Vagina (tissue), 2 donors: ENCODE measurements at regions not wholly inside any gene's neighbourhood (a gene's known extent, or its start where the extent isn't known, plus 50 kb on each side); places are given as distances from the start of the nearest gene placed in this dataset.

Experiments
- DNase-seq, 2 donors: peaks; one replicate each; pipeline ENCODE4 v3.0.0-alpha.2; 2017; ENCODE audit errors: extremely low spot score in 2 of 2
- H3K27ac ChIP-seq: fragments of 200-600 bp; sonication (generic); one replicate; pipeline ENCODE4 v1.5.1; 2019
- H3K27me3 ChIP-seq: fragments of 200-600 bp; sonication (generic); one replicate; pipeline ENCODE4 v1.5.1; 2019
- H3K36me3 ChIP-seq, 2 donors: fragments of 200-600 bp; sonication (generic); one replicate each; pipeline ENCODE4 v1.5.1; 2017 to 2019
- H3K4me1 ChIP-seq: fragments of 200-600 bp; sonication (generic); one replicate; pipeline ENCODE4 v1.5.1; 2019
- H3K4me3 ChIP-seq, 2 donors: fragments of 200-600 bp; sonication (generic); 1 replicate in 1 of 2; 2 replicates in 1 of 2; pipeline ENCODE4 v1.5.1; 2016 to 2019
- H3K9me3 ChIP-seq: fragments of 200-600 bp; sonication (generic); one replicate; pipeline ENCODE4 v1.5.1; 2019
- POLR2A ChIP-seq, 2 donors: fragments of 450-650 bp; IDR thresholded peaks; one replicate each; pipeline ENCODE4 v1.6.1; 2017; ENCODE audit warnings: antibody characterized with exemption in 2 of 2, mild to moderate bottlenecking in 2 of 2, moderate library complexity in 2 of 2
- POLR2AphosphoS5 ChIP-seq, 2 donors: sonication (generic); formaldehyde crosslinking; IDR thresholded peaks; one replicate each; pipeline ENCODE4 v1.9.0; 2017; ENCODE audit warnings: antibody characterized with exemption in 2 of 2, mild to moderate bottlenecking in 2 of 2, low read depth in 1 of 2; ENCODE audit not compliant: insufficient read depth in 1 of 2
- intact Hi-C: fragments of 100-400 bp; cut with DNase I; formaldehyde crosslinking; loops from one replicate; pipeline ENCODE4 v1.15.1; 2023
- TF ChIP-seq, protein P1 (sequence below), 3 experiments: fragments of 450-650 bp in 2 of 3; fragments of 200-600 bp in 1 of 3; sonication (generic) in 1 of 3; IDR thresholded peaks; one replicate each; pipeline ENCODE4 v1.5.1; 2017 to 2019; ENCODE audit warnings: antibody characterized with exemption in 3 of 3, mild to moderate bottlenecking in 2 of 3, moderate library complexity in 2 of 3

DNA sequence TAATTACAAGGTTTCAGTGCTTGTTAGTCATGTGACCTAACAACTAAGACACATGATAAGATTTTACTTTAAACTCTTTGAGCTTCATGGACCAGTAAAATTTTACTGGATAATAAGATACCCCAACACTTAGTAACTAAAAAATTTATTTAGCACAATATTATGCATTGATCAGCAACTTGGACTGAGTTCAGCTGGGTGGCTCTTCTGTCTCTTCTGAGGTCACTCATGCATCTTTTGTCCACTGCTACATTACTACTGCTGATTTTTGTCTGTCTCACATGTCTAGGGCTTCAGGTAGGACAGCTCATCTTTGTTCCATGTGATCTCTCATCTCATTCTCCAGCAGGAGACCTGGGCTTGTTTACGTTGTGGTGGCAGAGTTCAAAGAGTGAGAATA, 370.2 kb upstream of the TMTC1 start:
- DNase-seq = no peak
- intact Hi-C loops = no loop called here
- Histone ChIP-seq H3K9me3 (no peaks in the 10 kb centered on the region), H3K27ac (no peak overlapping the region), H3K27me3 (no peaks in the 10 kb centered on the region), H3K36me3 (no peaks in the 10 kb centered on the region), H3K4me1 (no peaks in the 10 kb centered on the region), H3K4me3 (no peak overlapping the region)
- TF ChIP-seq POLR2AphosphoS5 (IDR thresholded peaks at IDR 0.05; ENCODE audit: insufficient read depth in 1 of 2, low read depth in 1 of 2) (no peak), POLR2A (IDR thresholded peaks at IDR 0.05) (no peak)
- TF ChIP-seq, protein P1, sequence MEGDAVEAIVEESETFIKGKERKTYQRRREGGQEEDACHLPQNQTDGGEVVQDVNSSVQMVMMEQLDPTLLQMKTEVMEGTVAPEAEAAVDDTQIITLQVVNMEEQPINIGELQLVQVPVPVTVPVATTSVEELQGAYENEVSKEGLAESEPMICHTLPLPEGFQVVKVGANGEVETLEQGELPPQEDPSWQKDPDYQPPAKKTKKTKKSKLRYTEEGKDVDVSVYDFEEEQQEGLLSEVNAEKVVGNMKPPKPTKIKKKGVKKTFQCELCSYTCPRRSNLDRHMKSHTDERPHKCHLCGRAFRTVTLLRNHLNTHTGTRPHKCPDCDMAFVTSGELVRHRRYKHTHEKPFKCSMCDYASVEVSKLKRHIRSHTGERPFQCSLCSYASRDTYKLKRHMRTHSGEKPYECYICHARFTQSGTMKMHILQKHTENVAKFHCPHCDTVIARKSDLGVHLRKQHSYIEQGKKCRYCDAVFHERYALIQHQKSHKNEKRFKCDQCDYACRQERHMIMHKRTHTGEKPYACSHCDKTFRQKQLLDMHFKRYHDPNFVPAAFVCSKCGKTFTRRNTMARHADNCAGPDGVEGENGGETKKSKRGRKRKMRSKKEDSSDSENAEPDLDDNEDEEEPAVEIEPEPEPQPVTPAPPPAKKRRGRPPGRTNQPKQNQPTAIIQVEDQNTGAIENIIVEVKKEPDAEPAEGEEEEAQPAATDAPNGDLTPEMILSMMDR (IDR thresholded peaks at IDR 0.05) = no peak

DNA sequence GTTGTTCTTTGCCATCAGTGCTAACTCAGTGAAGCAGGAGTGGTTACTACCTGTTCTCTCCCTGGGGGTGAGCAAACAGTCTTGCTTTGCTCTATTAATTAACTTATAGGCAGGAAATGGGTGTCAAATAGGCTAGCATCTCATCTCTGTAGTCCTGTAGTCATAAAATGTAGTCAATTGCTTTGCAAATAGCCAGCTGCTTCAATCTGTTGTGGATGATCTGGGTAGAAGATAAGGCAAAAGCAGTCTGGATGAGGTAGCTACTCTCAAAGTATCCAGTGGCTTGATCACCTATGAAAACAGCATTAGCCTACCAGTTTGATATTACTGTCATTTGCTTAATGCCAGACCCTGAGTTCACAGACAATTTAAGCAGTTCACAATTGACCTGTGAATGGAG, 369.0 kb upstream of the TMTC1 start:
- intact Hi-C loops = no loop called here
- Histone ChIP-seq H3K4me1 (no peaks in the 10 kb centered on the region), H3K27ac (no peak overlapping the region), H3K36me3 (no peaks in the 10 kb centered on the region), H3K9me3 (no peaks in the 10 kb centered on the region), H3K4me3 (no peak overlapping the region), H3K27me3 (no peaks in the 10 kb centered on the region)
- DNase-seq = no peak
- no peak for TF ChIP-seq POLR2AphosphoS5 (IDR thresholded peaks at IDR 0.05; ENCODE audit: insufficient read depth in 1 of 2, low read depth in 1 of 2)
- TF ChIP-seq POLR2A (IDR thresholded peaks at IDR 0.05) = no peak
- TF ChIP-seq, protein P1 (IDR thresholded peaks at IDR 0.05) = no peak

DNA sequence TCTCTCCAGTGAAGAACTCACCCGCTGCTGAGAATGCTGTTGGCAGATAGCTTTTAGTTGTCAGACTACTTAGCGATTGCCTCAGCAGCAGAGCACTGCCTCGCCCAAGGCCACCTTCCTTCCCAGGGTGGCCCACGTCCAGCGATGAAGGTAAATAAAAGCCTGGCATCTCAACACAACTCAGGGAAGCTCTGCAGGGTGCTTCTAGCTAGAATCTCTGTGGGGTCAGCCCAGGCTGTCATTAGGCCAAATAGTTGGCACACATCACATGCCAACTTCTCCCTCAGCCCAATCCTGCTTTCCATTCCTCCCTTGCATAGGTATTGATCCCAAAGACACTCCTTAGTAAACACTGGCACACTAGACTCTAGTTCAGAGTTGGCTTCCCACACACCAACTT, 368.1 kb upstream of the TMTC1 start:
- no peak overlapping the region for H3K27ac ChIP-seq

DNA sequence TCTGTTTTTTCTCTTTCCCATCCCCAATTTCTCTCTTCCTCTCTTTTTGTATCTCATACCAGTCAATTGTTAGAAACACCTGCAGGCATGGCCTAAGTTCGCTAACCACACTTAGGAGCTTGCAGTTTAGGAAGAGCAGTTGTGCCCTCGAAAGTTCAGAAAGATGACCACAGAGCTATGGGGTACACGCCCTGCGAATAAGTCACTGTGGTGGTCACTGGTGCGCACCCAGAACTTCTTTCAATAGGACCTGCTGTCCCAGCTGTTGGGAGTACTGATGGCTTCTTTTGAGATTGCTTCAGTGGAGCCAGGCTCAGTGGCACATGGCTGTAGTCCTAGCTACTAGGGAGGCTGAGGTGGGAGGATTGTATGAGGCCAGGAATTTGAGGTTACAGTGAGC, 362.8 kb upstream of the TMTC1 start:
- no peaks in the 10 kb centered on the region for H3K9me3 ChIP-seq
- no peaks in the 10 kb centered on the region for H3K36me3 ChIP-seq
- no peaks in the 10 kb centered on the region for H3K4me1 ChIP-seq
- no peak for DNase-seq
- H3K27ac ChIP-seq = no peak overlapping the region
- TF ChIP-seq, protein P1 (IDR thresholded peaks at IDR 0.05) = no peak
- TF ChIP-seq POLR2AphosphoS5 (IDR thresholded peaks at IDR 0.05; ENCODE audit: insufficient read depth in 1 of 2, low read depth in 1 of 2) (no peak), POLR2A (IDR thresholded peaks at IDR 0.05) (no peak)
- intact Hi-C loops = no loop called here
- H3K4me3 ChIP-seq = no peak overlapping the region
- no peaks in the 10 kb centered on the region for H3K27me3 ChIP-seq

More for the DNA sequence above, 368.1 kb upstream of the TMTC1 start:
- Histone ChIP-seq H3K36me3 (no peaks in the 10 kb centered on the region), H3K27me3 (no peaks in the 10 kb centered on the region), H3K9me3 (no peaks in the 10 kb centered on the region), H3K4me3 (no peak overlapping the region), H3K4me1 (no peaks in the 10 kb centered on the region)
- TF ChIP-seq POLR2A (IDR thresholded peaks at IDR 0.05) = no peak
- TF ChIP-seq, protein P1 (IDR thresholded peaks at IDR 0.05) = no peak
- no peak for TF ChIP-seq POLR2AphosphoS5 (IDR thresholded peaks at IDR 0.05; ENCODE audit: insufficient read depth in 1 of 2, low read depth in 1 of 2)
- no peak for DNase-seq
- intact Hi-C loops = no loop called here

DNA sequence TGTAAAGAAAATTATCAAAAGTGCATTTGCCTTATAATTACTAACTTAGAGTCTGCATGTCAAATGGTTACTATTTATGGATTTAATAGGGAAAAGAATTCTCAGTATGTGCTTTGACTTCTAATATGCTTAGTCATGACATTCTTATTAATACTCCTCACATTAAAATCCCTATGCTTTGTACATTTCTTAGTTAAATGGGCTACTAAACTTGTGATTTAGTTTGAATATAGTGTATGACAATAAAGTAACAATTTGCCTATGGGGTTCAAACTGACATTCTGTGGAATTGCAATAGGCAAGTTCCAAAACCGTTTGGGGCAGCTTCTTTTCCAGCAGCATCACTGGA, 361.9 kb upstream of the TMTC1 start:
- intact Hi-C loops = no loop called here
- TF ChIP-seq, protein P1 (IDR thresholded peaks at IDR 0.05) = no peak
- TF ChIP-seq POLR2A (IDR thresholded peaks at IDR 0.05) (no peak), POLR2AphosphoS5 (IDR thresholded peaks at IDR 0.05; ENCODE audit: insufficient read depth in 1 of 2, low read depth in 1 of 2) (no peak)
- no peak for DNase-seq

More for the DNA sequence above, 361.9 kb upstream of the TMTC1 start:
- no peak overlapping the region for H3K4me3 ChIP-seq
- no peaks in the 10 kb centered on the region for H3K9me3 ChIP-seq
- H3K27me3 ChIP-seq = no peaks in the 10 kb centered on the region
- no peaks in the 10 kb centered on the region for H3K4me1 ChIP-seq
- no peaks in the 10 kb centered on the region for H3K36me3 ChIP-seq
- no peak overlapping the region for H3K27ac ChIP-seq
